ENCODE measurements at regions not wholly inside any gene's neighbourhood (a gene's known extent, or its start where the extent isn't known, plus 50 kb on each side); places are given as distances from the start of the nearest gene placed in this dataset.

DNA sequence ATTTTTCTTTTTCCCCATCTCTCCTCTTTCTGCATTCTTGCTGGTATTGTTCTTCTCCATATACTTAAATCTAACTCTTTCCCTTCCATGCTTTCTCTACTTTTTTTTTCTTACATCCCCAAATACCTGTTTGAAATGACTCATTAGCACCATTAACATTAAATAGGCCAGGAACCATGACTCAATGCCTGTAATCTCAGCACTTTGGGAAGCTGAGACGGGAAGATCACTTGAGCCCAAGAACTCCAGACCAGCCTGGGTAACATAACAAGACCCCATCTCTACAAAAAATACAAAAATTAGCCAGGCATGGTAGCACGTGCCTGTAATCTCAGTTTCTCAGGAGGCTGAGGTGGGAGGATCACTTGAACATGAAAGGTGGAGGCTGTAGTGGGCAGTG, 1026.8 kb downstream of the GATA3 start:
- TF ChIP-seq HOXB5 (CRISPR knock-in tag; IDR thresholded peaks at IDR 0.05) (no peak), CHD2 (IDR thresholded peaks at IDR 0.05; ENCODE audit: low read length, partially characterized antibody) (no peak)
